Stimulated activated naive CD8-positive, alpha-beta T cell treated with anti-CD3 and anti-CD28 coated beads, Interleukin-15, amount 100 ng/mL, for 72 hours (primary cell): ENCODE measurements at regions not wholly inside any gene's neighbourhood (a gene's known extent, or its start where the extent isn't known, plus 50 kb on each side); places are given as distances from the start of the nearest gene placed in this dataset.

Source experiments
- ATAC-seq: fragments of 150-1000 bp; cut with Tn5 transposase; 2 replicates; pipeline ENCODE4 v1.10.0; 2021; ENCODE audit warnings: mild to moderate bottlenecking, moderate library complexity
- DNase-seq, 2 donors: peaks; one replicate each; pipeline ENCODE4 v3.0.0; 2021 to 2022
- H3K27ac Mint-ChIP-seq, 2 donors: one replicate each; pipeline ENCODE4 v1.8.0; 2022; ENCODE audit warnings: mild to moderate bottlenecking in 2 of 2, mixed read lengths in 2 of 2, moderate library complexity in 2 of 2
- H3K27me3 Mint-ChIP-seq: one replicate; pipeline ENCODE4 v1.8.0; 2022; ENCODE audit warnings: mixed read lengths
- H3K4me1 Mint-ChIP-seq: one replicate; pipeline ENCODE4 v1.8.0; 2022; ENCODE audit warnings: mild to moderate bottlenecking, mixed read lengths
- H3K4me3 Mint-ChIP-seq, 2 donors: one replicate each; pipeline ENCODE4 v1.8.0; 2022; ENCODE audit warnings: mild to moderate bottlenecking in 2 of 2, mixed read lengths in 2 of 2, moderate library complexity in 1 of 2
- H3K9me3 Mint-ChIP-seq, 2 donors: one replicate each; pipeline ENCODE4 v1.8.0; 2022; ENCODE audit warnings: mixed read lengths in 2 of 2

GRCh38 chr13:107138486-107138885 lies 570.5 kb upstream of the ARGLU1 start:
- DNase-seq (no peak), ATAC-seq (no peak)
- no peak overlapping the region for H3K4me3 Mint-ChIP-seq
- H3K9me3 Mint-ChIP-seq, result peaks cover 4 to 7% of the 10 kb centered on the region in 2 donors
- no peak overlapping the region for H3K27ac Mint-ChIP-seq
- no peaks in the 10 kb centered on the region for H3K4me1 Mint-ChIP-seq
- H3K27me3 Mint-ChIP-seq, result no peaks in the 10 kb centered on the region

- no peaks in the 10 kb centered on the region for H3K4me1 Mint-ChIP-seq
- no peak for DNase-seq
- H3K27ac Mint-ChIP-seq, result no peak overlapping the region
- H3K9me3 Mint-ChIP-seq, result peaks cover 7 to 12% of the 10 kb centered on the region in 2 donors
- no peak for ATAC-seq
- no peak overlapping the region for H3K4me3 Mint-ChIP-seq
- H3K27me3 Mint-ChIP-seq, result no peaks in the 10 kb centered on the region
These were observed 566.0 kb upstream of the ARGLU1 start for GRCh38 chr13:107133950-107134349.

GRCh38 chr13:107130566-107130965 lies 562.6 kb upstream of the ARGLU1 start:
- H3K27me3 Mint-ChIP-seq, result no peaks in the 10 kb centered on the region
- no peaks in the 10 kb centered on the region for H3K4me1 Mint-ChIP-seq
- H3K27ac Mint-ChIP-seq, result no peak overlapping the region
- ATAC-seq, result no peak
- no peak for DNase-seq
- peaks cover 21% of the 10 kb centered on the region in 2 donors for H3K9me3 Mint-ChIP-seq
- H3K4me3 Mint-ChIP-seq, result no peak overlapping the region

- H3K9me3 Mint-ChIP-seq, result peaks cover 9 to 14% of the 10 kb centered on the region in 2 donors
- DNase-seq (no peak), ATAC-seq (no peak)
- no peaks in the 10 kb centered on the region for H3K4me1 Mint-ChIP-seq
- no peak overlapping the region for H3K27ac Mint-ChIP-seq
- H3K4me3 Mint-ChIP-seq, result no peak overlapping the region
- H3K27me3 Mint-ChIP-seq, result no peaks in the 10 kb centered on the region
These were observed 556.8 kb upstream of the ARGLU1 start for GRCh38 chr13:107124730-107125129.

GRCh38 chr13:107124129-107124718 lies 556.3 kb upstream of the ARGLU1 start:
- Mint-ChIP-seq H3K9me3 (peaks cover 9 to 14% of the 10 kb centered on the region in 2 donors), H3K4me1 (no peaks in the 10 kb centered on the region), H3K4me3 (no peak overlapping the region), H3K27me3 (no peaks in the 10 kb centered on the region), H3K27ac (no peak overlapping the region)
- DNase-seq, result no peak
- ATAC-seq, result no peak

- DNase-seq (no peak), ATAC-seq (no peak)
- Mint-ChIP-seq H3K4me1 (no peaks in the 10 kb centered on the region), H3K4me3 (no peak overlapping the region), H3K9me3 (no peaks in the 10 kb centered on the region), H3K27ac (no peak overlapping the region), H3K27me3 (peaks cover 9% of the 10 kb centered on the region)
These were observed 553.9 kb upstream of the ARGLU1 start for GRCh38 chr13:107121793-107122192.

GRCh38 chr13:107119989-107120881 lies 552.3 kb upstream of the ARGLU1 start:
- no peak for DNase-seq
- no peaks in the 10 kb centered on the region for H3K4me1 Mint-ChIP-seq
- peaks cover 12% of the 10 kb centered on the region for H3K27me3 Mint-ChIP-seq
- no peak overlapping the region for H3K4me3 Mint-ChIP-seq
- H3K9me3 Mint-ChIP-seq, result no peaks in the 10 kb centered on the region
- no peak for ATAC-seq
- no peak overlapping the region for H3K27ac Mint-ChIP-seq

GRCh38 chr13:107118506-107118905 lies 550.6 kb upstream of the ARGLU1 start:
- no peak for ATAC-seq
- Mint-ChIP-seq H3K4me3 (no peak overlapping the region), H3K4me1 (no peaks in the 10 kb centered on the region), H3K9me3 (no peaks in the 10 kb centered on the region), H3K27me3 (peaks cover 12% of the 10 kb centered on the region), H3K27ac (no peak overlapping the region)
- DNase-seq, result no peak

- Mint-ChIP-seq H3K9me3 (no peaks in the 10 kb centered on the region), H3K27me3 (peaks cover 12% of the 10 kb centered on the region), H3K4me3 (no peak overlapping the region), H3K4me1 (no peaks in the 10 kb centered on the region), H3K27ac (no peak overlapping the region)
- ATAC-seq (no peak), DNase-seq (no peak)
These were observed 549.5 kb upstream of the ARGLU1 start for GRCh38 chr13:107117327-107118012.

GRCh38 chr13:107113387-107113786 lies 545.5 kb upstream of the ARGLU1 start:
- no peak for ATAC-seq
- Mint-ChIP-seq H3K4me3 (no peak overlapping the region), H3K9me3 (peaks cover 0 to 7% of the 10 kb centered on the region in 2 donors), H3K4me1 (no peaks in the 10 kb centered on the region), H3K27ac (no peak overlapping the region), H3K27me3 (peaks cover 12% of the 10 kb centered on the region)
- DNase-seq, result no peak

GRCh38 chr13:107111248-107111647 lies 543.3 kb upstream of the ARGLU1 start:
- no peak overlapping the region for H3K27ac Mint-ChIP-seq
- ATAC-seq, result no peak
- no peak for DNase-seq
- no peaks in the 10 kb centered on the region for H3K4me1 Mint-ChIP-seq
- no peak overlapping the region for H3K4me3 Mint-ChIP-seq
- no peaks in the 10 kb centered on the region for H3K27me3 Mint-ChIP-seq
- H3K9me3 Mint-ChIP-seq, result peaks cover 0 to 7% of the 10 kb centered on the region in 2 donors

GRCh38 chr13:107104631-107105030 lies 536.7 kb upstream of the ARGLU1 start:
- DNase-seq, result no peak
- Mint-ChIP-seq H3K4me1 (no peaks in the 10 kb centered on the region), H3K27me3 (no peaks in the 10 kb centered on the region), H3K4me3 (no peak overlapping the region), H3K27ac (no peak overlapping the region), H3K9me3 (peaks cover 0 to 7% of the 10 kb centered on the region in 2 donors)
- no peak for ATAC-seq

GRCh38 chr13:107102676-107103075 lies 534.7 kb upstream of the ARGLU1 start:
- no peak for ATAC-seq
- no peaks in the 10 kb centered on the region for H3K4me1 Mint-ChIP-seq
- H3K9me3 Mint-ChIP-seq, result no peaks in the 10 kb centered on the region
- H3K27me3 Mint-ChIP-seq, result no peaks in the 10 kb centered on the region
- H3K27ac Mint-ChIP-seq, result no peak overlapping the region
- DNase-seq, result no peak
- H3K4me3 Mint-ChIP-seq, result no peak overlapping the region

GRCh38 chr13:107099661-107100060 lies 531.7 kb upstream of the ARGLU1 start:
- Mint-ChIP-seq H3K27ac (no peak overlapping the region), H3K27me3 (no peaks in the 10 kb centered on the region), H3K4me1 (no peaks in the 10 kb centered on the region), H3K9me3 (no peaks in the 10 kb centered on the region), H3K4me3 (no peak overlapping the region)
- DNase-seq, result no peak
- no peak for ATAC-seq

GRCh38 chr13:107097916-107098315 lies 530.0 kb upstream of the ARGLU1 start:
- Mint-ChIP-seq H3K4me1 (no peaks in the 10 kb centered on the region), H3K27me3 (no peaks in the 10 kb centered on the region), H3K27ac (no peak overlapping the region), H3K9me3 (no peaks in the 10 kb centered on the region), H3K4me3 (no peak overlapping the region)
- DNase-seq, result no peak
- ATAC-seq, result no peak

- no peak for ATAC-seq
These were observed 527.9 kb upstream of the ARGLU1 start for GRCh38 chr13:107095876-107096275.

More at GRCh38 chr13:107095876-107096275, 527.9 kb upstream of the ARGLU1 start:
- no peaks in the 10 kb centered on the region for H3K27me3 Mint-ChIP-seq
- DNase-seq, result no peak
- no peak overlapping the region for H3K27ac Mint-ChIP-seq
- H3K4me1 Mint-ChIP-seq, result no peaks in the 10 kb centered on the region
- no peaks in the 10 kb centered on the region for H3K9me3 Mint-ChIP-seq
- no peak overlapping the region for H3K4me3 Mint-ChIP-seq
